Neural cell (in vitro differentiated cells): ENCODE measurements at regions not wholly inside any gene's neighbourhood (a gene's known extent, or its start where the extent isn't known, plus 50 kb on each side); places are given as distances from the start of the nearest gene placed in this dataset.

Experiments used
- EP300 ChIP-seq: fragments of 450-650 bp; conservative IDR thresholded peaks from 2 replicates; pipeline ENCODE4 v1.6.1; 2014; ENCODE audit warnings: antibody characterized with exemption, mild to moderate bottlenecking, moderate library complexity; ENCODE audit not compliant: poor library complexity, severe bottlenecking
- EZH2 ChIP-seq: fragments of 200-600, 300-800 bp; shearing (Covaris generic), sonication (generic); IDR thresholded peaks from 2 replicates; pipeline ENCODE4 v1.6.1; 2014; ENCODE audit warnings: antibody characterized with exemption, low read length, borderline replicate concordance, mild to moderate bottlenecking; ENCODE audit not compliant: insufficient read depth, poor library complexity, severe bottlenecking
- MXI1 ChIP-seq: fragments of 450-650 bp; conservative IDR thresholded peaks from 2 replicates; pipeline ENCODE4 v1.6.1; 2014; ENCODE audit warnings: antibody characterized with exemption, mild to moderate bottlenecking; ENCODE audit not compliant: poor library complexity, severe bottlenecking
- REST ChIP-seq: IDR thresholded peaks from 2 replicates; pipeline ENCODE4 v1.6.1; 2012; ENCODE audit warnings: borderline replicate concordance
- TAF1 ChIP-seq: IDR thresholded peaks from 2 replicates; pipeline ENCODE4 v1.6.1; 2012; ENCODE audit warnings: low read depth
- TF ChIP-seq, protein P1 (sequence below): fragments of 450-650 bp; IDR thresholded peaks from 2 replicates; pipeline ENCODE4 v1.5.1; 2014; ENCODE audit warnings: antibody characterized with exemption, mild to moderate bottlenecking, moderate library complexity; ENCODE audit not compliant: poor library complexity, severe bottlenecking

- TF ChIP-seq, protein P1, sequence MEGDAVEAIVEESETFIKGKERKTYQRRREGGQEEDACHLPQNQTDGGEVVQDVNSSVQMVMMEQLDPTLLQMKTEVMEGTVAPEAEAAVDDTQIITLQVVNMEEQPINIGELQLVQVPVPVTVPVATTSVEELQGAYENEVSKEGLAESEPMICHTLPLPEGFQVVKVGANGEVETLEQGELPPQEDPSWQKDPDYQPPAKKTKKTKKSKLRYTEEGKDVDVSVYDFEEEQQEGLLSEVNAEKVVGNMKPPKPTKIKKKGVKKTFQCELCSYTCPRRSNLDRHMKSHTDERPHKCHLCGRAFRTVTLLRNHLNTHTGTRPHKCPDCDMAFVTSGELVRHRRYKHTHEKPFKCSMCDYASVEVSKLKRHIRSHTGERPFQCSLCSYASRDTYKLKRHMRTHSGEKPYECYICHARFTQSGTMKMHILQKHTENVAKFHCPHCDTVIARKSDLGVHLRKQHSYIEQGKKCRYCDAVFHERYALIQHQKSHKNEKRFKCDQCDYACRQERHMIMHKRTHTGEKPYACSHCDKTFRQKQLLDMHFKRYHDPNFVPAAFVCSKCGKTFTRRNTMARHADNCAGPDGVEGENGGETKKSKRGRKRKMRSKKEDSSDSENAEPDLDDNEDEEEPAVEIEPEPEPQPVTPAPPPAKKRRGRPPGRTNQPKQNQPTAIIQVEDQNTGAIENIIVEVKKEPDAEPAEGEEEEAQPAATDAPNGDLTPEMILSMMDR = no peak
- no peak for TF ChIP-seq REST
- no peak for TF ChIP-seq TAF1
- TF ChIP-seq EP300 = no peak
- no peak for TF ChIP-seq EZH2
- no peak for TF ChIP-seq MXI1
Measured at GRCh38 chr2:18169121-18169892, 290.8 kb downstream of the KCNS3 start.
